GM23248 (cell line): ENCODE measurements at regions not wholly inside any gene's neighbourhood (a gene's known extent, or its start where the extent isn't known, plus 50 kb on each side); places are given as distances from the start of the nearest gene placed in this dataset.

Experiments
- EZH2 ChIP-seq: fragments of 200-600 bp; sonication (generic); IDR thresholded peaks from 2 replicates; pipeline ENCODE4 v1.6.1; 2018; ENCODE audit warnings: antibody characterized with exemption, mild to moderate bottlenecking; ENCODE audit not compliant: insufficient read depth, poor library complexity, severe bottlenecking
- EZH2phosphoT487 ChIP-seq: fragments of 200-600 bp; sonication (generic); IDR thresholded peaks from 2 replicates; pipeline ENCODE4 v1.6.1; 2018; ENCODE audit warnings: antibody characterized with exemption, moderate library complexity, mild to moderate bottlenecking, low read depth; ENCODE audit not compliant: insufficient read depth

DNA sequence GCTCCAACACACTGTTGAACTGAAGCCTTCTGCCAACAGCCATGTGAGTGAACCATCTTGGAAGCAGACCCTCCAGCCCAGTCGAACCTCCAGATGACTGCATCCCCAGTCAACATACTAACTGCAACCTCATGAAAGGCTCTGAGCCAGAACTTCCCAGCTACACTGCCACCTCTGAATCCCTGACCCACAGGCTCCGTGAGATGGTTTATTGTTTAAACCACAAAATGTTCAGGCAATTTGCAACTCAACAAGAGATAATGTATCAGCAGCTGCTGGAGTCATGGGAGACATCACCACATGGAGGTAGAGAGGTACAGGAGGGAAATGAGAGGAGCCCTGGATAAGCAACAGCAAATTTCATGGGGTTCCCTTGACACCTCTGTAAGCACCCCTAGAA lies 266.4 kb upstream of the NBEA start:
- TF ChIP-seq EZH2 (no peak), EZH2phosphoT487 (no peak)
